ENCODE measurements at regions not wholly inside any gene's neighbourhood (a gene's known extent, or its start where the extent isn't known, plus 50 kb on each side); places are given as distances from the start of the nearest gene placed in this dataset.
"Not testable (repeated sequence)": the region's sequence is repeated elsewhere in the genome, so short reads cannot be mapped to it uniquely, and the experiment has no call there.

DNA sequence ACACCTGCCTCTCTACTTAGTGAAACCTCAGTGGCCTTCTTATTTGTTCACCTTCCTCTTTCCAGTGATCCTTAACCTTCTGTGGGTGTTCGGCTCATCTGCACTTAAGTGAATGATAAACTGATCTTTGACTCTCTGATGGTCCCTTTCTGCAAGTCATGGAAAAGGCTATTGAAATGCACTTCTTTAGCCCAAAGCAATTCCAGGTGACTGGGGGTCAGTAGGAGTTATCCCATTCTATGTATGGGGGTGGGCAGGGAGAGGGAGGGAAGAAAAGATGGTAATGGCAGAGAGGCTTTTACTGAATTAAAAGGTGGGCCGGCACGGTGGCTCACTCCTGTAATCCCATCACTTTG is 170.8 kb downstream of the RGS9 start:
- no peak for TF ChIP-seq PAX5 (IDR thresholded peaks at IDR 0.05; ENCODE audit: insufficient read depth, low read length, severe bottlenecking)
- no peak for TF ChIP-seq POU2F2 (IDR thresholded peaks at IDR 0.05; ENCODE audit: low read depth, low read length)
- TF ChIP-seq POLR2AphosphoS5 (IDR thresholded peaks at IDR 0.05; ENCODE audit: low read depth, low read length) = no peak
- no peak for TF ChIP-seq SPI1 (IDR thresholded peaks at IDR 0.05; ENCODE audit: low read depth, low read length)
- TF ChIP-seq POLR2A (IDR thresholded peaks at IDR 0.05; ENCODE audit: low read depth, low read length) = no peak
- no peak for TF ChIP-seq TAF1 (IDR thresholded peaks at IDR 0.05; ENCODE audit: low read depth, low read length)
- FAIRE-seq (no peak), DNase-seq (ENCODE audit: insufficient read length, low spot score) (no peak)

GRCh38 chr17:65307081-65307960 is 170.2 kb downstream of the RGS9 start:
- no peak for DNase-seq (ENCODE audit: insufficient read length, low spot score)

GRCh38 chr17:65305778-65306177 is 168.6 kb downstream of the RGS9 start:
- DNase-seq (ENCODE audit: insufficient read length, low spot score) (no peak), FAIRE-seq (no peak)

More at GRCh38 chr17:65307081-65307960, 170.2 kb downstream of the RGS9 start:
- no peak for TF ChIP-seq PAX5 (IDR thresholded peaks at IDR 0.05; ENCODE audit: insufficient read depth, low read length, severe bottlenecking)
- no peak for TF ChIP-seq POLR2AphosphoS5 (IDR thresholded peaks at IDR 0.05; ENCODE audit: low read depth, low read length)
- TF ChIP-seq TAF1 (IDR thresholded peaks at IDR 0.05; ENCODE audit: low read depth, low read length) = no peak
- TF ChIP-seq POU2F2 (IDR thresholded peaks at IDR 0.05; ENCODE audit: low read depth, low read length) = no peak
- no peak for TF ChIP-seq SPI1 (IDR thresholded peaks at IDR 0.05; ENCODE audit: low read depth, low read length)
- no peak for TF ChIP-seq POLR2A (IDR thresholded peaks at IDR 0.05; ENCODE audit: low read depth, low read length)
- FAIRE-seq = no peak

GRCh38 chr17:65305116-65305515 is 167.9 kb downstream of the RGS9 start:
- no peak for FAIRE-seq

More at GRCh38 chr17:65305778-65306177, 168.6 kb downstream of the RGS9 start:
- TF ChIP-seq SPI1 (IDR thresholded peaks at IDR 0.05; ENCODE audit: low read depth, low read length) (no peak), POU2F2 (IDR thresholded peaks at IDR 0.05; ENCODE audit: low read depth, low read length) (no peak), TAF1 (IDR thresholded peaks at IDR 0.05; ENCODE audit: low read depth, low read length) (no peak), POLR2AphosphoS5 (IDR thresholded peaks at IDR 0.05; ENCODE audit: low read depth, low read length) (no peak), POLR2A (IDR thresholded peaks at IDR 0.05; ENCODE audit: low read depth, low read length) (no peak), PAX5 (IDR thresholded peaks at IDR 0.05; ENCODE audit: insufficient read depth, low read length, severe bottlenecking) (no peak)

GRCh38 chr17:65301882-65302281 is 164.7 kb downstream of the RGS9 start:
- not testable (repeated sequence) for DNase-seq (ENCODE audit: insufficient read length, low spot score); FAIRE-seq

More at GRCh38 chr17:65305116-65305515, 167.9 kb downstream of the RGS9 start:
- TF ChIP-seq PAX5 (IDR thresholded peaks at IDR 0.05; ENCODE audit: insufficient read depth, low read length, severe bottlenecking) (no peak), POLR2A (IDR thresholded peaks at IDR 0.05; ENCODE audit: low read depth, low read length) (no peak), TAF1 (IDR thresholded peaks at IDR 0.05; ENCODE audit: low read depth, low read length) (no peak), POU2F2 (IDR thresholded peaks at IDR 0.05; ENCODE audit: low read depth, low read length) (no peak), POLR2AphosphoS5 (IDR thresholded peaks at IDR 0.05; ENCODE audit: low read depth, low read length) (no peak), SPI1 (IDR thresholded peaks at IDR 0.05; ENCODE audit: low read depth, low read length) (no peak)
- no peak for DNase-seq (ENCODE audit: insufficient read length, low spot score)

DNA sequence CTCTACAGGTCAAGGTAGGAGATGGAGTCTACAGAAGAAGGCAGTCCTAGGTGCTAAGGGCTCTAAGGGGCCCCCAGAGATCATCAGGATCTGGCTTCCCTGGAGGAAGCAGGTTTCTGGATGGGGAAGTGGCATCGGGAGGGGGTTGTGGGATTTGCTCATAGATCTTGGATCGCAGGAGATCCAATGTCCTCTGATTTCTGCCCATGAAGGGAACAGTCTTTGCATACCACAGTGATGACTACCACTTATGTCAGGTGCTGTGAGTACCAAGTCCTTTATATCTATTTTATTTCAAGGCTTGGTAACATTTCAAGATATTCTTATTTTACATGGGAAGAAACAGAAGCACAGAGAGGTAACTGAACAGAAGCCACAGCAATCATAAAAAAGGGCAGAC is 164.0 kb downstream of the RGS9 start:
- no peak for DNase-seq (ENCODE audit: insufficient read length, low spot score)
- TF ChIP-seq POLR2AphosphoS5 (IDR thresholded peaks at IDR 0.05; ENCODE audit: low read depth, low read length) (no peak), POU2F2 (IDR thresholded peaks at IDR 0.05; ENCODE audit: low read depth, low read length) (no peak), SPI1 (IDR thresholded peaks at IDR 0.05; ENCODE audit: low read depth, low read length) (no peak), TAF1 (IDR thresholded peaks at IDR 0.05; ENCODE audit: low read depth, low read length) (no peak), POLR2A (IDR thresholded peaks at IDR 0.05; ENCODE audit: low read depth, low read length) (no peak), PAX5 (IDR thresholded peaks at IDR 0.05; ENCODE audit: insufficient read depth, low read length, severe bottlenecking) (no peak)
- FAIRE-seq = no peak

DNA sequence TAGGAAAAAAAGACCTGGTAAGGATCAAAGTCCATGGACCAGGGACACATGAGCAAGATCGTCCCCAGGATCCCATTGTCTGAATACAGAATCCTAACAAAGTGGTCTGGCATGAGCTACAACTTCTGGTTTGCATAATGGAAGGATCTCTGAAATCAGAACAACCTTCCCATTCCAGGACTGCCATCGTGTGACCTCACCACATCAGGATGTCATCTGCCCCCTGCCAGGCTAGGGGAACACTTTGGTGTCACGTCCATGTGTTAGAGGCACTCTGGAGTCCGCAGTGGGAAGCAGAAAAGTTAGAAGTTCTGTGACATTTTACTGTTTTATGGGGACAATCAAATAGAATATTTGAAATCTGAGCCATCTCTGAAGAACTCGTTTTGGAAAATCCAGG is 160.7 kb downstream of the RGS9 start:
- no peak for TF ChIP-seq SPI1 (IDR thresholded peaks at IDR 0.05; ENCODE audit: low read depth, low read length)
- no peak for TF ChIP-seq POLR2AphosphoS5 (IDR thresholded peaks at IDR 0.05; ENCODE audit: low read depth, low read length)
- TF ChIP-seq TAF1 (IDR thresholded peaks at IDR 0.05; ENCODE audit: low read depth, low read length) = no peak
- no peak for TF ChIP-seq PAX5 (IDR thresholded peaks at IDR 0.05; ENCODE audit: insufficient read depth, low read length, severe bottlenecking)
- no peak for TF ChIP-seq POLR2A (IDR thresholded peaks at IDR 0.05; ENCODE audit: low read depth, low read length)
- no peak for TF ChIP-seq POU2F2 (IDR thresholded peaks at IDR 0.05; ENCODE audit: low read depth, low read length)
- no peak for FAIRE-seq
- no peak for DNase-seq (ENCODE audit: insufficient read length, low spot score)

DNA sequence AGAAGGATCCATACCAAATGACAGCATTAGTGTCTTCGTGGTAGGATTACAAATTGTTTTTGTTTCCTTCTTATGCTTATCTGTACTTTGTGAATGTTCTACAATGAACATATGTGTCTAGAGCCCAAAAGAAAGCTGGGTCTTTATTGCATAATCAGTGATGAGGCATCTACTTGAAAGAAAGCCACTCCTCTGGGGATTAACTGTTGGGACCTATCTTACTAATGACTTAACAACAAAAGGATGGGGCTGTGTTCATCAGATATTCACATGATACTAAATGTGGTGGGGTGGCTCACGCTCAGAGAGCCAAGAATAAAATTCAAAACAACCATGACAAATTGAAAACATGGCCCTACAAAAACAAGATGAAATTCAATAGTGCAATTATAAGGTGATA is 160.2 kb downstream of the RGS9 start:
- FAIRE-seq = no peak
- no peak for TF ChIP-seq PAX5 (IDR thresholded peaks at IDR 0.05; ENCODE audit: insufficient read depth, low read length, severe bottlenecking)
- TF ChIP-seq SPI1 (IDR thresholded peaks at IDR 0.05; ENCODE audit: low read depth, low read length) = no peak
- no peak for TF ChIP-seq POU2F2 (IDR thresholded peaks at IDR 0.05; ENCODE audit: low read depth, low read length)
- TF ChIP-seq POLR2AphosphoS5 (IDR thresholded peaks at IDR 0.05; ENCODE audit: low read depth, low read length) = no peak
- no peak for TF ChIP-seq POLR2A (IDR thresholded peaks at IDR 0.05; ENCODE audit: low read depth, low read length)
- TF ChIP-seq TAF1 (IDR thresholded peaks at IDR 0.05; ENCODE audit: low read depth, low read length) = no peak
- DNase-seq (ENCODE audit: insufficient read length, low spot score) = no peak

DNA sequence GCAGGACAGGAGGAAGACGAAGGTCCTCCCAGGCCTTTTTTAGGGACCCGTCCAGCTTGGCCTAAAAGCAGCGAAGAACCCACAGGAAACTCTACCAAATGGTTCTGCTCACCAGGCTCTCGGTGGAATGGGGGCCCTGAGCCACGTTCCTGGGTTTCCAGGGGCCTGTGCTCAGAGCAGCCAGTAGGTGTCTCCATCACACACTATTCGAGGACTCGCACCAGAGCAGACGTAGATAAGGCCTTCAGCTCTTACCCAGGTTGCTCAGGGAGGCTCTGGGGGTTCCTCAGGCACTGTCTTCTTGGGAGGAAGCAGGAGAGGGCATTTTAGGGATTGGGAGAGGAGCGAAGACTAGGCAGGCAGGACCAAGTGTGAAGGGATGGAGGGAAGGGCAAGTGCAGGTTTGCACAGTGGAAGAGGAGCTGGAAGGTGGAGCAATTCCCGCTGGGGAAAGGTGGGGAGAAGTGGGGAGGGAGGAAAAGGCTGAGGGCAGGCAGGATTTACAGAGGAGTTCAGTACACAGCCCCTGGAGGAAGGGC is 157.1 kb downstream of the RGS9 start:
- DNase-seq (ENCODE audit: insufficient read length, low spot score) (peak; percentile 60), FAIRE-seq (peak; percentile 41)
- TF ChIP-seq POU2F2 (IDR thresholded peaks at IDR 0.05; ENCODE audit: low read depth, low read length) (no peak), SPI1 (IDR thresholded peaks at IDR 0.05; ENCODE audit: low read depth, low read length) (no peak), POLR2A (IDR thresholded peaks at IDR 0.05; ENCODE audit: low read depth, low read length) (no peak), POLR2AphosphoS5 (IDR thresholded peaks at IDR 0.05; ENCODE audit: low read depth, low read length) (no peak), TAF1 (IDR thresholded peaks at IDR 0.05; ENCODE audit: low read depth, low read length) (no peak), PAX5 (IDR thresholded peaks at IDR 0.05; ENCODE audit: insufficient read depth, low read length, severe bottlenecking) (no peak)

All from GM12891 (cell line).